ENCODE measurements at regions not wholly inside any gene's neighbourhood (a gene's known extent, or its start where the extent isn't known, plus 50 kb on each side); places are given as distances from the start of the nearest gene placed in this dataset.

DNA sequence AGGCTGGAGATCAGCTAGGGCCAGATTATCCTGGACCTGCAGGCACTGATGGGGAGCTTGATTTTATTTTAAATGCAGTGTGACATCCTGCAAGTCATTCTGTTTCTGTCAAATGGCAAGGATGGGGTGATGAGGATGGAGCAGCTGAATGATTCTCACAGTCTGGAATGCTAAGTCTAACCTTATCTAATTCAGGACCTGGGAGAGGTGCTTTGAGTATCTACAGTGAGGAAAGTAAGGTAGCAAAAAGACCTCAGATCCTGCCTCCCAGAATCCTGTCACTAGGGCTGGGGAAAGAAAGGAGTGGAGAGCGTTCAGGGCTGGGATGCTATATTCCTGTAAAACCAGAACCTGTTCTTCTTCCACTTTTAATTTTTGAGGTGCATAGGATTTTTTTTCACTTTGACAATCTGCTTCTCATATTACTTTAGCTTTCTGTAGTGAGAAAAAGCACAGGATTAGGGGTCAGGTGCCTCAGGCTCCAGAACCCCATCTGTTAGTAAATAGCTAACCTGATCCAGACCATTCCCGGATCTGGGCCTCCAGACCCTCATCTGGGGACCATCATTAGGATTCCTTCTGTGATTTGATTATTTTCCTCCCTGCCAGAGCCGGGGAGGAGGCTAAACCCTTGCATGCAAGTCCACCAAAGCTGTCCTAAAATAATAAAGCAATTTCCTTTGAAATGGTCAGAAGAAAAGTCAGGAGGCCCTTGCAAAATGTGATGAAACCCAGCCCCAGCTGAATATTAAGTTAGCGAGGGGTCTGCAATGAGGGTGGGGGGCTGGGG lies 54.7 kb downstream of the ASCL1 start:
- peaks cover 0 to 19% (median 0%) of the 10 kb centered on the region in 7 donors for H3K27me3 ChIP-seq (replicated peaks in 1 of 7)
- TF ChIP-seq CTCF (IDR thresholded peaks at IDR 0.05 in 8 of 11, conservative IDR thresholded peaks at IDR 0.05 in 3 of 11) = no peak
- TF ChIP-seq POLR2A (IDR thresholded peaks at IDR 0.05) = no peak
- no peak for TF ChIP-seq POLR2AphosphoS5 (IDR thresholded peaks at IDR 0.05)
- DNase-seq = no peak
- no peaks in the 10 kb centered on the region for H3K36me3 ChIP-seq
- H3K4me3 ChIP-seq = no peak overlapping the region
- H3K4me1 ChIP-seq = no peaks in the 10 kb centered on the region
- 54 to 65% (median 55%) methylated on average over 4 of the region's 4 CpGs for WGBS, 5 donors
- no peak overlapping the region for H3K27ac ChIP-seq
- no peaks in the 10 kb centered on the region for H3K9me3 ChIP-seq
- intact Hi-C loops (cut with DNase I; ENCODE audit: low total_unique reads) = no loop called here

DNA sequence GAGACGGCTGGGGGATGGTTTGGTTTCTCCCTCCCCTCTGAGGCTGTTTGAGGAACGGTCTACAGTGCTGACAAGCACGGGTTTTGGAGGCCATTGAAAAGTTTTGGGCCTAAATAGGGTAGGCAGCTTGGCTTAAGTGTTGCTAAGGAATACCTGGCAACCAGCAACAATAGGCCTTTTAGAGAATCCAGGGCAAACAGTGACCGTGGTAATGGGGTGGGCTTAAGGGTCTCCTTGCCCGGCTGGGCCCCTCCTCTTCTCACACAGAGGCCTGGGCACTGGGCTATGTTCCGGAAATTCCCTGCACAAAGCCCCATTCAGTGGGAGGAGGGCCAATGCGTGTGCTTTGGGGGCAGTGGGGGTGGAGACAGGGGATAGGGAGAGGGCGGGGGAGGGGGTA lies 55.4 kb downstream of the ASCL1 start:
- TF ChIP-seq CTCF (IDR thresholded peaks at IDR 0.05 in 8 of 11, conservative IDR thresholded peaks at IDR 0.05 in 3 of 11) (no peak), POLR2AphosphoS5 (IDR thresholded peaks at IDR 0.05) (no peak), POLR2A (IDR thresholded peaks at IDR 0.05) (no peak)
- intact Hi-C loops (cut with DNase I; ENCODE audit: low total_unique reads) = no loop called here
- Histone ChIP-seq H3K27me3 (replicated peaks in 1 of 7) (peaks cover 0 to 19% (median 0%) of the 10 kb centered on the region in 7 donors), H3K36me3 (no peaks in the 10 kb centered on the region), H3K4me3 (no peak overlapping the region), H3K27ac (no peak overlapping the region), H3K9me3 (no peaks in the 10 kb centered on the region), H3K4me1 (no peaks in the 10 kb centered on the region)
- no peak for DNase-seq
- 13 to 21% (median 17%) methylated on average over 8 of the region's 8 CpGs for WGBS, 5 donors

GRCh38 chr12:103013741-103014300 lies 56.3 kb downstream of the ASCL1 start:
- H3K27ac ChIP-seq = no peak overlapping the region
- DNase-seq = no peak
- H3K4me1 ChIP-seq = no peaks in the 10 kb centered on the region
- H3K9me3 ChIP-seq = no peaks in the 10 kb centered on the region
- intact Hi-C loops (cut with DNase I; ENCODE audit: low total_unique reads) = no loop called here
- TF ChIP-seq CTCF (IDR thresholded peaks at IDR 0.05 in 8 of 11, conservative IDR thresholded peaks at IDR 0.05 in 3 of 11) = no peak
- TF ChIP-seq POLR2A (IDR thresholded peaks at IDR 0.05) = no peak
- no peak for TF ChIP-seq POLR2AphosphoS5 (IDR thresholded peaks at IDR 0.05)
- WGBS, 5 donors = 55 to 65% (median 60%) methylated on average over 9 of the region's 9 CpGs
- H3K36me3 ChIP-seq = no peaks in the 10 kb centered on the region
- peaks cover 0 to 19% (median 0%) of the 10 kb centered on the region in 7 donors for H3K27me3 ChIP-seq (replicated peaks in 1 of 7)
- no peak overlapping the region for H3K4me3 ChIP-seq

- TF ChIP-seq POLR2A (IDR thresholded peaks at IDR 0.05) = no peak
- TF ChIP-seq POLR2AphosphoS5 (IDR thresholded peaks at IDR 0.05) = no peak
- TF ChIP-seq CTCF (IDR thresholded peaks at IDR 0.05 in 8 of 11, conservative IDR thresholded peaks at IDR 0.05 in 3 of 11) = no peak
- intact Hi-C loops (cut with DNase I; ENCODE audit: low total_unique reads) = no loop called here
- H3K9me3 ChIP-seq = no peaks in the 10 kb centered on the region
- H3K27ac ChIP-seq = no peak overlapping the region
- peaks cover 0 to 19% (median 0%) of the 10 kb centered on the region in 7 donors for H3K27me3 ChIP-seq (replicated peaks in 1 of 7)
- no peak for DNase-seq
- no peaks in the 10 kb centered on the region for H3K4me1 ChIP-seq
- H3K36me3 ChIP-seq = no peaks in the 10 kb centered on the region
- no peak overlapping the region for H3K4me3 ChIP-seq
Measured at GRCh38 chr12:103016381-103016780, 58.9 kb downstream of the ASCL1 start.
